C4-2B (cell line): ENCODE measurements at regions not wholly inside any gene's neighbourhood (a gene's known extent, or its start where the extent isn't known, plus 50 kb on each side); places are given as distances from the start of the nearest gene placed in this dataset.

ENCODE experiments used
- ZFX ChIP-seq: fragments of 450-650 bp; IDR thresholded peaks from 2 replicates; pipeline ENCODE4 v1.6.1; 2017
- TF ChIP-seq, protein P1 (sequence below): fragments of 450-650 bp; conservative IDR thresholded peaks from 2 replicates; pipeline ENCODE4 v1.5.1; 2017; ENCODE audit warnings: mild to moderate bottlenecking

DNA sequence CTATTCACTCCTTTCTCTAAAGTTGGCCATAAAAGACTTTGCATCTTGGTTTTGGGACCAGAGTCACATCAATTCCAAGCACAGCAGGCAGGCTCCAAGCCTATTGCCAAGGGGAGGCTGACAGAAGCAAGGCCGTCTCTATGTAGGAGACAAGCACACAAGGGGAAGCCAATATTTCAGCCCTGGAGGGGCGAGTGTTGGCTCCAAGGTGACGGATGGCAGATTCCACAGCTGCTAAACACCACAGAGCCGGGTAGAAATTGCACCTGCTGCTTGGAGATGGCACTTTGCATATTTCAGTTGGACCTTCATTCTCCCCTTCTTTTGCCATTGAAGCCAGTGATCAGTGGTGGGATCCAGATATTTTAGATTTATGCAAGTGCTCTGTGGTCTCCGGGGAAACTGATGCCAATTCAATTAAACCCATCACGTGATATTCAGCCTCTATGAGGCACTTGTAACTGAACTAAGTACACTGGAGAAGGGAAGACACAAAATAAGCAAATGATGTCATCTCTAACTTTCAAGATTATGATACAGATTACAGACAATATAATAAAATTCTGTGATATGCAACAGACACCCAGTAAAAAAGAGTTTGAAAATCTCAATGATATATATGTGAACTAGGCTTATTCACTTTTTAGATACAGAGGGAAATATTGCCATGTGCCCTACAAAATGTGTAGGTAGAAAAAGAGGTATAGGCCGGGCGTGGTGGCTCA, 102.8 kb upstream of the GREM2 start:
- TF ChIP-seq, protein P1, sequence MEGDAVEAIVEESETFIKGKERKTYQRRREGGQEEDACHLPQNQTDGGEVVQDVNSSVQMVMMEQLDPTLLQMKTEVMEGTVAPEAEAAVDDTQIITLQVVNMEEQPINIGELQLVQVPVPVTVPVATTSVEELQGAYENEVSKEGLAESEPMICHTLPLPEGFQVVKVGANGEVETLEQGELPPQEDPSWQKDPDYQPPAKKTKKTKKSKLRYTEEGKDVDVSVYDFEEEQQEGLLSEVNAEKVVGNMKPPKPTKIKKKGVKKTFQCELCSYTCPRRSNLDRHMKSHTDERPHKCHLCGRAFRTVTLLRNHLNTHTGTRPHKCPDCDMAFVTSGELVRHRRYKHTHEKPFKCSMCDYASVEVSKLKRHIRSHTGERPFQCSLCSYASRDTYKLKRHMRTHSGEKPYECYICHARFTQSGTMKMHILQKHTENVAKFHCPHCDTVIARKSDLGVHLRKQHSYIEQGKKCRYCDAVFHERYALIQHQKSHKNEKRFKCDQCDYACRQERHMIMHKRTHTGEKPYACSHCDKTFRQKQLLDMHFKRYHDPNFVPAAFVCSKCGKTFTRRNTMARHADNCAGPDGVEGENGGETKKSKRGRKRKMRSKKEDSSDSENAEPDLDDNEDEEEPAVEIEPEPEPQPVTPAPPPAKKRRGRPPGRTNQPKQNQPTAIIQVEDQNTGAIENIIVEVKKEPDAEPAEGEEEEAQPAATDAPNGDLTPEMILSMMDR: no peak
- TF ChIP-seq ZFX: no peak
